ENCODE measurements at regions not wholly inside any gene's neighbourhood (a gene's known extent, or its start where the extent isn't known, plus 50 kb on each side); places are given as distances from the start of the nearest gene placed in this dataset.
"Not testable (repeated sequence)": the region's sequence is repeated elsewhere in the genome, so short reads cannot be mapped to it uniquely, and the experiment has no call there.

DNA sequence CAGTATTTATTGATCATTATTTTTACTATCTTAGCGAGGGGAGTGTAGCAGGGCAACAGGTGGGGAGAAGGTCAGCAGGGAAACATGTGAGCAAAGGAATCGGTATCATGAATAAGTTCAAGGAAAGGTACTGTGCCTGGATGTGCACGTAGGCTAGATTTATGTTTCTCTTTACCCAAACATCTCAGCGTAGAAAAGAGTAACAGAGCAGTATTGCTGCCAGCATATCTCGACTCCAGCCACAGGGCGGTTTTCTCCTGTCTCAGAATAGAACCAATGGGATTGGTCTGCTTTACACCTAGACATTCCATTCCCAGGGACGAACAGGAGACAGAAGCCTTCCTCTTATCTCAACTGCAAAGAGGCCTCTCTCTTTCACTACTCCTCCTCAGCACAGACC, 60.1 kb upstream of the AKR1C1 start:
- TF ChIP-seq, protein P1, sequence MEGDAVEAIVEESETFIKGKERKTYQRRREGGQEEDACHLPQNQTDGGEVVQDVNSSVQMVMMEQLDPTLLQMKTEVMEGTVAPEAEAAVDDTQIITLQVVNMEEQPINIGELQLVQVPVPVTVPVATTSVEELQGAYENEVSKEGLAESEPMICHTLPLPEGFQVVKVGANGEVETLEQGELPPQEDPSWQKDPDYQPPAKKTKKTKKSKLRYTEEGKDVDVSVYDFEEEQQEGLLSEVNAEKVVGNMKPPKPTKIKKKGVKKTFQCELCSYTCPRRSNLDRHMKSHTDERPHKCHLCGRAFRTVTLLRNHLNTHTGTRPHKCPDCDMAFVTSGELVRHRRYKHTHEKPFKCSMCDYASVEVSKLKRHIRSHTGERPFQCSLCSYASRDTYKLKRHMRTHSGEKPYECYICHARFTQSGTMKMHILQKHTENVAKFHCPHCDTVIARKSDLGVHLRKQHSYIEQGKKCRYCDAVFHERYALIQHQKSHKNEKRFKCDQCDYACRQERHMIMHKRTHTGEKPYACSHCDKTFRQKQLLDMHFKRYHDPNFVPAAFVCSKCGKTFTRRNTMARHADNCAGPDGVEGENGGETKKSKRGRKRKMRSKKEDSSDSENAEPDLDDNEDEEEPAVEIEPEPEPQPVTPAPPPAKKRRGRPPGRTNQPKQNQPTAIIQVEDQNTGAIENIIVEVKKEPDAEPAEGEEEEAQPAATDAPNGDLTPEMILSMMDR (IDR thresholded peaks at IDR 0.05), result not testable (repeated sequence)
- not testable (repeated sequence) for TF ChIP-seq POLR2A (IDR thresholded peaks at IDR 0.05)

All from adrenal gland (tissue), 5 donors.